Fibroblast of lung (primary cell): ENCODE measurements at regions not wholly inside any gene's neighbourhood (a gene's known extent, or its start where the extent isn't known, plus 50 kb on each side); places are given as distances from the start of the nearest gene placed in this dataset.

Experiments
- DNase-seq, 2 donors: peaks; one replicate each; pipeline versions ENCODE4 v3.0.0 to v3.0.0-alpha.2; 2010; ENCODE audit warnings: low read depth in 2 of 2
- H2AFZ ChIP-seq: 2 replicates; pipeline ENCODE4 v1.5.1; 2012; ENCODE audit warnings: low read length, control low read depth, inconsistent platforms
- H3K27ac ChIP-seq: 2 replicates; pipeline ENCODE4 v1.5.1; 2011; ENCODE audit warnings: low read length, control low read depth; ENCODE audit not compliant: insufficient read depth
- H3K27me3 ChIP-seq: 2 replicates; pipeline ENCODE4 v1.5.1; 2011; ENCODE audit warnings: mild to moderate bottlenecking, low read length; ENCODE audit not compliant: control insufficient read depth, insufficient read depth
- H3K36me3 ChIP-seq: 2 replicates; pipeline ENCODE4 v1.5.1; 2011; ENCODE audit warnings: low read length; ENCODE audit not compliant: control insufficient read depth, insufficient read depth
- H3K4me1 ChIP-seq: 2 replicates; pipeline ENCODE4 v1.5.1; 2011; ENCODE audit warnings: low read length; ENCODE audit not compliant: control insufficient read depth, insufficient read depth; ENCODE audit errors: extremely low read depth
- H3K4me2 ChIP-seq: 2 replicates; pipeline ENCODE4 v1.5.1; 2011; ENCODE audit warnings: low read length, control low read depth; ENCODE audit not compliant: insufficient read depth; ENCODE audit errors: extremely low read depth
- H3K4me3 ChIP-seq, 4 experiments: fragments of 200-600 bp in 1 of 4; sonication (generic) in 1 of 4; replicated peaks in 1 of 4; 2 replicates each; pipeline ENCODE4 v1.5.1; 2011 to 2016; ENCODE audit warnings: low read length in 4 of 4, low read depth in 3 of 4, mild to moderate bottlenecking in 3 of 4, control low read depth in 2 of 4, inconsistent platforms in 1 of 4, mixed read lengths in 1 of 4; ENCODE audit not compliant: insufficient read depth in 1 of 4; ENCODE audit errors: control extremely low read depth in 1 of 4
- H3K79me2 ChIP-seq: 2 replicates; pipeline ENCODE4 v1.5.1; 2012; ENCODE audit warnings: mild to moderate bottlenecking, low read length, inconsistent platforms; ENCODE audit not compliant: control insufficient read depth, insufficient read depth
- H3K9ac ChIP-seq: 2 replicates; pipeline ENCODE4 v1.5.1; 2011; ENCODE audit warnings: mild to moderate bottlenecking, low read length, control low read depth; ENCODE audit not compliant: insufficient read depth
- H3K9me3 ChIP-seq: 2 replicates; pipeline ENCODE4 v1.5.1; 2012; ENCODE audit warnings: low read depth, low read length; ENCODE audit not compliant: control insufficient read depth, insufficient read depth
- H4K20me1 ChIP-seq: 2 replicates; pipeline ENCODE4 v1.5.1; 2011; ENCODE audit warnings: low read length; ENCODE audit not compliant: control insufficient read depth, insufficient read depth; ENCODE audit errors: extremely low read depth
- EZH2 ChIP-seq: IDR thresholded peaks from 2 replicates; pipeline ENCODE4 v1.5.1; 2012; ENCODE audit warnings: low read length, control low read depth, mild to moderate bottlenecking; ENCODE audit errors: missing control alignments
- TF ChIP-seq, protein P1 (sequence below), 2 donors: IDR thresholded peaks in 1 of 2; conservative IDR thresholded peaks in 1 of 2; 1 replicate in 1 of 2; 2 replicates in 1 of 2; pipeline ENCODE4 v1.5.1; 2011 to 2012; ENCODE audit warnings: low read length in 2 of 2, control low read depth in 1 of 2, inconsistent platforms in 1 of 2, low read depth in 1 of 2, mild to moderate bottlenecking in 1 of 2

- Histone ChIP-seq H3K4me2 (no peak overlapping the region), H3K27me3 (no peaks in the 10 kb centered on the region), H2AFZ (no peak overlapping the region), H4K20me1 (no peaks in the 10 kb centered on the region), H3K4me1 (no peaks in the 10 kb centered on the region), H3K79me2 (no peaks in the 10 kb centered on the region), H3K36me3 (no peaks in the 10 kb centered on the region), H3K27ac (no peak overlapping the region), H3K9me3 (no peaks in the 10 kb centered on the region), H3K4me3 (no peak overlapping the region), H3K9ac (no peak overlapping the region)
- no peak for DNase-seq
- no peak for TF ChIP-seq EZH2
- TF ChIP-seq, protein P1, sequence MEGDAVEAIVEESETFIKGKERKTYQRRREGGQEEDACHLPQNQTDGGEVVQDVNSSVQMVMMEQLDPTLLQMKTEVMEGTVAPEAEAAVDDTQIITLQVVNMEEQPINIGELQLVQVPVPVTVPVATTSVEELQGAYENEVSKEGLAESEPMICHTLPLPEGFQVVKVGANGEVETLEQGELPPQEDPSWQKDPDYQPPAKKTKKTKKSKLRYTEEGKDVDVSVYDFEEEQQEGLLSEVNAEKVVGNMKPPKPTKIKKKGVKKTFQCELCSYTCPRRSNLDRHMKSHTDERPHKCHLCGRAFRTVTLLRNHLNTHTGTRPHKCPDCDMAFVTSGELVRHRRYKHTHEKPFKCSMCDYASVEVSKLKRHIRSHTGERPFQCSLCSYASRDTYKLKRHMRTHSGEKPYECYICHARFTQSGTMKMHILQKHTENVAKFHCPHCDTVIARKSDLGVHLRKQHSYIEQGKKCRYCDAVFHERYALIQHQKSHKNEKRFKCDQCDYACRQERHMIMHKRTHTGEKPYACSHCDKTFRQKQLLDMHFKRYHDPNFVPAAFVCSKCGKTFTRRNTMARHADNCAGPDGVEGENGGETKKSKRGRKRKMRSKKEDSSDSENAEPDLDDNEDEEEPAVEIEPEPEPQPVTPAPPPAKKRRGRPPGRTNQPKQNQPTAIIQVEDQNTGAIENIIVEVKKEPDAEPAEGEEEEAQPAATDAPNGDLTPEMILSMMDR (conservative IDR thresholded peaks at IDR 0.05 in 1 of 2, IDR thresholded peaks at IDR 0.05 in 1 of 2; ENCODE audit: low read depth in 1 of 2, low read length in 2 of 2) = no peak
Measured at GRCh38 chr4:1543561-1543960, 137.3 kb upstream of the NKX1-1 start.

GRCh38 chr4:1542516-1543320 is 136.5 kb upstream of the NKX1-1 start:
- Histone ChIP-seq H3K4me3 (no peak overlapping the region), H3K9me3 (no peaks in the 10 kb centered on the region), H2AFZ (no peak overlapping the region), H3K27me3 (no peaks in the 10 kb centered on the region), H3K27ac (no peak overlapping the region), H3K4me1 (no peaks in the 10 kb centered on the region), H3K36me3 (no peaks in the 10 kb centered on the region), H4K20me1 (no peaks in the 10 kb centered on the region), H3K4me2 (no peak overlapping the region), H3K9ac (no peak overlapping the region), H3K79me2 (no peaks in the 10 kb centered on the region)
- DNase-seq = no peak
- TF ChIP-seq, protein P1 (conservative IDR thresholded peaks at IDR 0.05 in 1 of 2, IDR thresholded peaks at IDR 0.05 in 1 of 2; ENCODE audit: low read depth in 1 of 2, low read length in 2 of 2) = no peak
- no peak for TF ChIP-seq EZH2

DNA sequence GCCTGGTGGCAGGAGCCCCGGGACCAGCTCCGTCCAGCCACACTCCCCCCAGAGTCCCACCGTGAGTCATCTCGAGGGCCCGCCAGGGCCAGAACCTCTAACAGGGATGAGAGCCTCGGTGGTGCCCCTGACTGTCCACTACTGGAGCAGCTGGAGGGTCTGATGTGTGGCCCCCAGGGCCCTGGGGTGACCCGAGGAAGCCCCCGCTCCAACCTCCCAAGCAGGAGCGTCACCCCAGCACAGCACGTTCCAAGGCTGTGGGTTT is 135.9 kb upstream of the NKX1-1 start:
- Histone ChIP-seq H3K36me3 (no peaks in the 10 kb centered on the region), H3K27ac (no peak overlapping the region), H3K27me3 (no peaks in the 10 kb centered on the region), H3K4me1 (no peaks in the 10 kb centered on the region), H3K9ac (no peak overlapping the region), H3K9me3 (no peaks in the 10 kb centered on the region), H4K20me1 (no peaks in the 10 kb centered on the region), H2AFZ (no peak overlapping the region), H3K4me2 (no peak overlapping the region), H3K4me3 (no peak overlapping the region), H3K79me2 (no peaks in the 10 kb centered on the region)
- TF ChIP-seq, protein P1 (conservative IDR thresholded peaks at IDR 0.05 in 1 of 2, IDR thresholded peaks at IDR 0.05 in 1 of 2; ENCODE audit: low read depth in 1 of 2, low read length in 2 of 2) = no peak
- no peak for TF ChIP-seq EZH2
- no peak for DNase-seq
